ENCODE measurements at regions not wholly inside any gene's neighbourhood (a gene's known extent, or its start where the extent isn't known, plus 50 kb on each side); places are given as distances from the start of the nearest gene placed in this dataset.
"Not testable (repeated sequence)": the region's sequence is repeated elsewhere in the genome, so short reads cannot be mapped to it uniquely, and the experiment has no call there.

- no peak for DNase-seq
Observed at GRCh38 chr19:32067685-32068084, 277.7 kb upstream of the ZNF507 start.

DNA sequence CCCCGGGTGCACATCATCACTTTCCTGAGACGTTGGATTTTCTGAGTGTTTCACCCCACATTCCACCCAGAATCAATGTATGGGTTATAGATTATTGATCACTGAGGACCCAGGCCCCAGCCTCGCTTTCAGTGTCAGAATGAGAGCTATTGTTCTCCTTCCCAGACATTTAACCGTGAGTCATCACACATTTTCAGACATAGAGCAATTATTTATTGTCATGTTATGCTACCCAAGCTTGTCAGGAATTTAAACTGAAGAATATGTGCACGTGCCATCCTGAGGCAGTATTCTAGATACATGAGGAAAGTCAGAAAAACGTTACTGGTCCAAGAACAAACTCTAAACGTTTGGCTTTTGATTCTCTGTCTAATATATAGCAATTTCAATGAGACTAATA lies 276.6 kb upstream of the ZNF507 start:
- no peak for DNase-seq

- DNase-seq: no peak
Observed at GRCh38 chr19:32070101-32070500, 275.3 kb upstream of the ZNF507 start.

DNA sequence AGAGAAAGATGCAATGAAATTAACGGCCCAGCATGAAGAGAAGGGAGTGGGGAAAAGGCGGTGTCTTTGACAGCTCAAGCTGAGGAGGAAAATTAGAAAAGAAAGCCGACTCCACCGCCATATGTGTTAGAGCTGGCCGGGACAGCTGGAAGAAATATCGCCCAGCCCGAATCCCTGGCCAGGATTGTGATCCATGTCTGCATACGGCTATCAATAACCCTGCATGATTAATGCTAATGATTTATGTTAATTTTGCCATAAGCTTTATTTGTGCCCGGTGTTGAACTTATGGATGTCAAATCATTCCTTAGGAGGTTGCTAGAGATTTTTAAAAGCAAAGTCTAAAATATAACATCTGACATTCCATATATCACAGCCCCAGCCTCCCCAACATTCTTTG lies 263.4 kb upstream of the ZNF507 start:
- DNase-seq: no peak

GRCh38 chr19:32084756-32085363 lies 260.6 kb upstream of the ZNF507 start:
- DNase-seq: not testable (repeated sequence)

DNA sequence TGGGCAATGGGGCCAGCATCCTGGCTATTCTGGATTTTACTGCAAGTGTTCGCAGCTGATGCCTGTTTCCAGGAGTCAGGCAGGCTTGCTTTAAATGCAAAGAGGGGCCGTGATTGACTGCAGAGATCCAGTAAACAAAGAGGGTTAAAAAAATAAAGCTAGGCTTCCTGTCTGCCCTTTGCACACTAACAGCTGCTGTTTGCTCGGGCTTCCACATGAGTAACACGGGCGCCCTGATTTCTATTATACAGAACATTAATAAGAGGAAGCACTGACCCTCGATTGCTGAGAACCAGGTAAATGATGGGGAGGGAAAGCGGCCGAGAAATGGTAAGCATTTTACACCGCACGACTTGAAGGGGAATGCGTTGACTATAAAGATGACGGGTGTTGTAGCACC lies 254.2 kb upstream of the ZNF507 start:
- no peak for DNase-seq

- no peak for DNase-seq
Observed at GRCh38 chr19:32097011-32097410, 248.4 kb upstream of the ZNF507 start.

DNA sequence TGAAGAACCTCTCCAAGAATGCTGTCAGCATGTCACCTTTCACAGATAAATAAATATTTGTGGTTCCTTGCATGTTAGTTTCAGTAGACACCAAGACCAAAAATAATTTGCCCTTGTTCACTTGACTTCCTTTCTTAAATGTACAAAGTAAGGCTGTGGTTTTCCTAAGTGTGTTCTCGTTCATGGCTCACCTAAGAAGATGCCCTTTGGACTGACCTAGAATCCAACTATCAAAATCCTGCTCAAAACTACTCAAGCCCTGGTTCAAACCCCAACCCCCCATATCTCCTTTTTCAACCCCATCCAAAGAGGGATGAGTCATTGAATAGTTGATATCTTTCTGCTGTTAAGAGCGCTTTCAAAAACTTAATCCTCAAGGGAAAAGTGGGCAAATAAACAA lies 247.8 kb upstream of the ZNF507 start:
- DNase-seq: no peak

- DNase-seq: no peak
Observed at GRCh38 chr19:32098968-32099367, 246.4 kb upstream of the ZNF507 start.

DNA sequence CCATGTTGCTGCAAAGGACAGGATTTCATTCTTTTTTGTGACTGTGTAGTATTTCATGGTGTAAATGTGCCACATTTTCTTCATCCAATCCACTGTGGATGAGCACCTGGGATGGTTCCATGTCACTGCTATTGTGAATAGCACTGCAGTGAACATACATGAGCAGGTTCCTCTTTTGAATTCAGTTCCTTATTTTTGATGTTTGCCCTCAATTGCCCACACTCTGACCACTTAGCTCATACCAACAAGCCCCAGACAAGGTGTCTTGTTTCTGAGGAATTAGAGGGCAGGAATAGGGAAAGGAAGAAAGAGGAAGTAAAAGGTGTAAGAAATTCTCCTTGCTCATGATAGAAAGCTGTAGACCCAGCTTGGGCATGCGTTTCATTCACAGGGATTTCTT lies 244.2 kb upstream of the ZNF507 start:
- no peak for DNase-seq

DNA sequence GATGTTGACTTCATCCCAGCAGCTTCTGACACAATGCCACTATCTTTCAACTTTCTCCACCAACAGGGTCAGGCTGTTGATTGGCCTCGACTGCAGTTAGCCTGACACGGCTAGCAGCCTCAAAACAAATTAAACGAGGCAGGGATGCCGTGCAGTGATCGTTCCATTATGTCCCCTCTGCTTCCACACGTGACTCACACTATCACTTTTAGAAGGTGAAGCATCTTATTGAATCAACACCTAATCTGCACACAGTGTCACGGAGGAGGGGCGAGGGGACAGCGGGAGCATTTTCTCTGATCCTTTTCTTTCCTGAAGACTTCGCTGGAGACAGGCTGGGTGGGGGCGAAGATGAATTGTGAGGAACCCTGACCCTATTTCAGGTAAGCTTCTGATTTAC lies 241.9 kb upstream of the ZNF507 start:
- no peak for DNase-seq

DNA sequence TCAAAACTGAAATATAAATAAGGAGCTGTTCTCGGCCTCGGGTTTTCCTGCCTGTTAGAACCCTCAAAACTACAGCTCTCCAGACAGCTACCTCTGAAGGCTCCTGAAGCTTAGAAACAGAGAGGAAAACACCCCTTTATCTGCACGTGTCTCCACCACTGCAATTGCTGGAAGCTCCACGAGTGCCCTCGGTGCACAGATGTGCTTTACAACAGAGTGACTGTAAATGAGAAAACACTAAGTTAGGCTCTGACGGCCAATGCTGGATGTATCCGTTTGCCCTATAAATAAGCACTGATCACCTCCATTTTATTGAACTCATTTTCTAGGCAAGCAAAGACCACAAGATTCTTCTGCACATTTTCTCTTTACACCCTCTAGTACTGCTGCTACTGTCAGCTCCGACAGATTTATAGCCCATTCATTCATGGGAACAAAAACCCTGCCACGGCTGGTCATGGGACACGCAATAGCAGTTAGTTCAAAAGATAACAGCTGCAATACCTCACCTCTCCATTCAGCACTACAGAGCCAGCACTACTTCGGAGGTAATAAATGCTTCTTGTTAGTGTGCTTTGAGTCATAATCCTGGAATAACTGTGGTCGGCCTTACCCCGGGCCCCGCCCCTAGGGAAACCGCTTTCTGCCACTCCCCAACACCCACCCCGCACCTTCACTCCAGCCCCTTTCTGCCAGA lies 241.1 kb upstream of the ZNF507 start:
- DNase-seq: no peak

GRCh38 chr19:32104850-32105235 lies 240.6 kb upstream of the ZNF507 start:
- DNase-seq: no peak

DNA sequence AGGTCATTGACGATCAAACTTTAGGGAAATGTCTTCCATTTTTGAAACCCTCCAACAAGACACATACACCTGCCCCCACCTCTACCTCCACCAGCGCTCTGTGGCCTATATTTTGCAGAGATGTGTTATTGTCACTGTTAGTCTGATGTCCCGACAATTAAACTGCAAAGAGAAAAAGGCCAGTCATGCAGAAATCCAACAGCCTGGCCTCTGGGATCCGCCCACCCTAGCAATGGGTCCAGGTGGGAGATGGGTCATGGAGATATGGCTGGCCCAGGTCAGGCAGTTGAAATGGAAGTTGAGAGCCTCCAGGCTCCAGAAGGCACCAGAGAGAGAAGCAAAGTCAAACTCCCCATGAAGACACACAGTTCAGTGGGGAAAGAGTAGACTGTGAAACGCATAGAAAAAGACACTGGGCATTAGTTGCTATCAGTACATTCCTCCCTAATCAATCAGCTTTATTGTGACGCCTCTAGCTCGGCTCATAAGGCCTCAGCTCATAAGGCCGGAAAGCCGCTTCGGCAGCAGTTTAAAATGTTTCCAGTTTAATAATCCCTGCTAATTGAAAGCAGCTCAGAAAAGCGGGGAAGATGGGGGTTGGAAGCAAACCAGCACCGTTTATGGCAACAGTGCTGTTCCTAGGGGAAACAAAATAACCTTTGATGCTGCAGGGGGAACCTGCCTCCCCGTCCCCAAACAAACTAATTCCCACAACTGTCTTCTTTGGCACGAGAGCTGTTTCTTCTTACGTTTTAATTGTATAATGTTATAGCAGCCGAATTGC lies 239.7 kb upstream of the ZNF507 start:
- no peak for DNase-seq

DNA sequence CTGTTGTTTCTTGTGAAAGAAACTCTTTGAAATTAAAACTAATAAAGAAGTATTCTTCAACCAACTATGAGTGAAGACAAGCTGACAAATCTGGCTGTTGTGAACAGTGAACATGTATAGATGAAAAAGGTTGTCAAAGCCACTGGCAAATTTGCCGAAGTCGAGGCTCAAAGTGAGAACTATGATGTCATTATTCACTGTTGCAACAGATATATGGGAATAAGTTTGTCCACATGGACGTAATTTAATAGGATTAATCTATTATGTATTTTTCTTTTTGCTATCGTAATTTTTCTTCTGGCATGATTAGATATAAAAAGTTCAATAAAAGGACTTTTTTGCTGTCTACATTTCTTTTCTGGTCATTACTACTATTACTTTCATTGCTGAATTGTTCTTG lies 223.2 kb upstream of the ZNF507 start:
- DNase-seq: no peak

- no peak for DNase-seq
Observed at GRCh38 chr19:32123355-32123940, 222.0 kb upstream of the ZNF507 start.

GRCh38 chr19:32124585-32124984 lies 220.8 kb upstream of the ZNF507 start:
- no peak for DNase-seq

DNA sequence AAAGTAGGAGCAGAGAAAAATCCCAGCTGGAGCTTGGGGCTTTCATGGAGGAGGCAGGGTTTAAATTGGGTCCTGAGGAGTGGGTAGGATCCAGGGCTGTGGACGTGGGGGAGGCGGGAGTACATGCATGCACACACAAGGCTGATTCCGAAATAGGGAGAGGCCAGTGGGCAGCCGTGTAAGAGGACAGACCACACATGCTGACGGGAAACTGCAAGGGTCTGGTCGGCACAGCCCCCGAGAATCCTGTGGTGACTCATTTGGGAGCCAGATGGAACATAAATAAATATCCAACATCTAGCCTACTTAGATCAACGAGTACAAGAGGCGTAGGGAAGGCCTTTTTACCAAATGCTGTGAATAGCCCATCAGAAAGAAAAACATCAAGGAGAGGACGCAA lies 216.3 kb upstream of the ZNF507 start:
- DNase-seq: no peak

DNA sequence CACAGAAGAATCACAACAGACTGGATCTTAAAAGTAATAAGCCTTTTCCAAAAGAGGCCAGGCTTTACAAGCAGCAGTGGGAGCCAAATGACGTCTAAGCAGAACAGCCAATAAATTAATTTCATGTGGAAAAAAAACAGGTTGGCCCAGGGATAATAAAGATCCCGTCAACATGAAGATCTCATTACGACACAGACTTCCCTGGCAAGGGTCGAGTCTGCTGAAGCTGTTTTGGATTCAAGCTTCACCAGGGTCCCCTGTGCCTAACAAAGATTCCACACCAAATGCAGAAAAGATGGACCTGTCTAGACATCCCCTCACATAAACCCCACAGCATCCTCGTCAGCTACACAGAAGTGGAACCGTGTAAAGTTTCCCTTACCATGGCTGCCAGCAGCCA lies 215.1 kb upstream of the ZNF507 start:
- no peak for DNase-seq

GRCh38 chr19:32131005-32131404 lies 214.4 kb upstream of the ZNF507 start:
- DNase-seq: no peak

- DNase-seq: no peak
Observed at GRCh38 chr19:32138416-32138815, 207.0 kb upstream of the ZNF507 start.

DNA sequence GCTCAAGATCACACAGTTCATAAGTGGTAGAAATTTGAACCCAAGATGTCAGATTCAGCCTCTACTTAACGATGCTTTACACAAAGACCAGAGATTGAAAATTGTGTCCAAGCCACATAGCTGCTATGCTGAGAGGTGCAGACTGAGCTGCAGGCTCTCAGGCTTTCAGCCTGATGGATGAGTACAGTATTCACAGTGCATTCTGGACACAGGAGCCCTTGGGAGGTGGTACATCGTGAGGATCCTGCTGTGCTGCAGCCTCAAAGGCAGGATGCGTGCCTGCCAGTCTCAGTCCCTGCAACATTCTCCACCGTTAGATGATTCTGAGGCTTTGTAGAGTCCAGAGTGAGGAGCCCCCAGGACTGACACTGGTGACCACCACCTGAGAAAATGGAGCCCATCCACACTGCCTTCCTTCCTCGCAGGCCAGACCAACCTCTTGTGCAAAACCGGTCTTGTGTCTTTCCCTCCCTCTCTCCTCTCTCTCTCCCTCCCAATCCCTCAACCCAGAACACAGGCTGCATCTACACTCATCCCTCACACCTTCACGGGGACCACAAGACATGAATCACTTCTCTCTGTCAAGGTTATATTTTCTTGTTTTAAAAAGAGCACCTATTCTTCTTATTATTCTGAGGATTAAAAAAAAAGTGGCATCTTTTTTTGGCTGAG lies 203.4 kb upstream of the ZNF507 start:
- no peak for DNase-seq

DNA sequence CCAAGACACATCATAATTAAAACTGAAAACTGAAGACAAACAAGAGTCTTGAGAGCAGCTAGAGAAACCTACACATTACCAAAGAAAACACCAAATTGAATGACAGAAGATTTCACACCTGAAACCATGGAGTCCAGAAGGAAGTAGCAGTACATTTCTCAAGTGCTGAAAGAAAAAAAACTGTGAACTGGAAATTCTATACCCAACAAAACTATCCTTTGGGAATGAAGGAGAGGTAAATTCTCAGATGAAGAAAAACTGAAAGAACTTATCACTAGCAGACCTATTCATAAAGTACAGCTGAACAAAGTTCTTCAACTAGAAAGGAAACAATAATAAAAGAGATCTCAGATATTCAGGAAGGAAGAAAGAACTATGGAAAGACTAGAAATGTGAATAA lies 198.7 kb upstream of the ZNF507 start:
- DNase-seq: no peak
